Pancreas (tissue), 10 donors: ENCODE measurements at regions not wholly inside any gene's neighbourhood (a gene's known extent, or its start where the extent isn't known, plus 50 kb on each side); places are given as distances from the start of the nearest gene placed in this dataset.

Experiments
- ATAC-seq, 4 donors: fragments of 200-7000 bp; cut with Tn5 transposase; one replicate each; pipeline versions ENCODE4 v1.8.0 to v1.9.1; 2020; ENCODE audit warnings: mild to moderate bottlenecking in 4 of 4, moderate library complexity in 4 of 4
- DNase-seq, 6 donors: peaks; one replicate each; pipeline ENCODE4 v3.0.0-alpha.2; 2020
- FAIRE-seq: peaks from 2 replicates; lab custom pipeline; 2012; peaks lifted over from hg19 to GRCh38; lab: Jason Lieb, UNC
- H3K27ac ChIP-seq, 4 donors: fragments of 200-600 bp; sonication (generic); 1 replicate in 3 of 4; 2 replicates in 1 of 4; pipeline versions ENCODE4 v1.5.0 to v1.8.0; 2020
- H3K27me3 ChIP-seq, 4 donors: fragments of 200-600 bp; one replicate each; pipeline ENCODE4 v1.8.0; 2021
- H3K36me3 ChIP-seq, 3 donors: fragments of 200-600 bp; sonication (generic) in 1 of 3; one replicate each; pipeline versions ENCODE4 v1.5.0 to v1.8.0; 2020 to 2021
- H3K4me1 ChIP-seq, 3 donors: fragments of 200-600 bp; one replicate each; pipeline ENCODE4 v1.8.0; 2021
- H3K4me3 ChIP-seq, 4 donors: fragments of 200-600 bp; sonication (generic) in 2 of 4; one replicate each; pipeline versions ENCODE4 v1.5.0 to v1.8.0; 2020 to 2021
- H3K9me3 ChIP-seq, 4 donors: fragments of 200-600 bp; one replicate each; pipeline ENCODE4 v1.8.0; 2021
- WGBS, 2 donors: extraction: QIAGEN DNeasy Blood & Tissue Kit; methylation state at CpG; one replicate each; pipeline ENCODE4 v1.1.7; 2013; 5-methylcytosine and 5-hydroxymethylcytosine counted together
- intact Hi-C, 3 donors: fragments of 100-400 bp; cut with DNase I; formaldehyde crosslinking; loops; one replicate each; pipeline versions ENCODE4 v1.11.1 to v1.14.2; 2022
- TF ChIP-seq, protein P1 (sequence below), 4 donors: fragments of 200-600 bp; sonication (generic) in 3 of 4; IDR thresholded peaks; one replicate each; pipeline versions ENCODE4 v1.5.0 to v1.8.0; 2021; ENCODE audit warnings: antibody characterized with exemption in 4 of 4
- donor health status: healthy with polysubstance abuse.
- donor health status: DM: no; HTN: no; CAD: no; lungs with moderate emphysema.
- donor health status: DM: no; HTN: no; CAD: no.
- donor health status: control.
- donor health status: control.
- donor health status: Bipolar disorder and iron deficiency.
- donor health status: DM: yes; HTN: yes; CAD: no.
- donor health status: DM: no; HTN: no; CAD: no.
- donor health status: DM: no; HTN: no; CAD: no.
- donor health status: DM: yes; HTN: yes; CAD: no.

DNA sequence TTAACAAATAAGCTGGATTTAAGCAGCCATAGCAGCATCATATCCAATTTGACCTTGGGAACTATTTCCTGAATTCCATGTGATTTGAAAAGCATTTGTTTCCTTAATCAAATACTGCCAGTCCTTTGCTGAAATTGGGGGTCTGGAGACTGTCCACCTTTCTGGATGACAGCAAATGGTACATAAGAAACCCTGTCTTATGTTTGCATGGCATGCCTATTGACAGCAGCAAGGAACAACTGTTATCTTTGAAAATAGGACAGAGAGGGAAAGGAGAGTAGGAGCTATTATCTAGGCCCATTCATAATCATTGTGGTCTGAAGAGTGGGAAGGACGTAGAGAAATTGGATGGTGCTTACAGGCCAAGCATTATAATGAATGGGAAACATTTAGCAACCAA, 129.2 kb upstream of the CTNNA2 start:
- FAIRE-seq (no peak), DNase-seq (no peak)
- 41 to 55% methylated on average over 1 of the region's 1 CpG for WGBS, 2 donors

DNA sequence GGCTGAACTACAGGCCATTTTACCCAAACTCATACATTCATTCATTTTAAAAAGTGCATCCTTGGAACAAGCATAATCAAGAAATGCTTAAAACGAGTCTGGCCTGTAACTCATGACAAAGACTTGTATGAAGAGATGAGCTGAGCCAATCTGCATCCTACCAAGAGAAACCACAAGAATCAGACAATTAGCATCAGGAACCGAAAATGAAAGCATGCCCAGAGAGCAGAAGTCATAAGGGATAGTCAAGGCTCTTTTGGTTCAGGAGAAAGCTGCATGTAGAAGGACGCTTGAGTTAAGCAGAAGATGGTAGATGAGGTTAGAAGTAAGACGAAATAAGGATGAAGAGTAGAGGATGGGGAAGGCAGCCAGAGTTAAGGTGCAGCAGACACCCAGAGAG, 137.0 kb upstream of the CTNNA2 start:
- FAIRE-seq = no peak
- intact Hi-C loops = no loop called here
- no peak for DNase-seq
- Histone ChIP-seq H3K4me1 (no peaks in the 10 kb centered on the region), H3K4me3 (no peak overlapping the region), H3K36me3 (no peaks in the 10 kb centered on the region), H3K27me3 (no peaks in the 10 kb centered on the region), H3K9me3 (no peaks in the 10 kb centered on the region), H3K27ac (no peak overlapping the region)
- ATAC-seq = no peak
- TF ChIP-seq, protein P1, sequence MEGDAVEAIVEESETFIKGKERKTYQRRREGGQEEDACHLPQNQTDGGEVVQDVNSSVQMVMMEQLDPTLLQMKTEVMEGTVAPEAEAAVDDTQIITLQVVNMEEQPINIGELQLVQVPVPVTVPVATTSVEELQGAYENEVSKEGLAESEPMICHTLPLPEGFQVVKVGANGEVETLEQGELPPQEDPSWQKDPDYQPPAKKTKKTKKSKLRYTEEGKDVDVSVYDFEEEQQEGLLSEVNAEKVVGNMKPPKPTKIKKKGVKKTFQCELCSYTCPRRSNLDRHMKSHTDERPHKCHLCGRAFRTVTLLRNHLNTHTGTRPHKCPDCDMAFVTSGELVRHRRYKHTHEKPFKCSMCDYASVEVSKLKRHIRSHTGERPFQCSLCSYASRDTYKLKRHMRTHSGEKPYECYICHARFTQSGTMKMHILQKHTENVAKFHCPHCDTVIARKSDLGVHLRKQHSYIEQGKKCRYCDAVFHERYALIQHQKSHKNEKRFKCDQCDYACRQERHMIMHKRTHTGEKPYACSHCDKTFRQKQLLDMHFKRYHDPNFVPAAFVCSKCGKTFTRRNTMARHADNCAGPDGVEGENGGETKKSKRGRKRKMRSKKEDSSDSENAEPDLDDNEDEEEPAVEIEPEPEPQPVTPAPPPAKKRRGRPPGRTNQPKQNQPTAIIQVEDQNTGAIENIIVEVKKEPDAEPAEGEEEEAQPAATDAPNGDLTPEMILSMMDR (IDR thresholded peaks at IDR 0.05) = no peak
- WGBS, 2 donors = 54 to 70% methylated on average over 4 of the region's 4 CpGs

More for the DNA sequence above, 129.2 kb upstream of the CTNNA2 start:
- ATAC-seq = no peak
- H3K4me1 ChIP-seq = no peaks in the 10 kb centered on the region
- no peak overlapping the region for H3K4me3 ChIP-seq
- no peaks in the 10 kb centered on the region for H3K36me3 ChIP-seq
- H3K27me3 ChIP-seq = no peaks in the 10 kb centered on the region
- no peak overlapping the region for H3K27ac ChIP-seq
- TF ChIP-seq, protein P1 (IDR thresholded peaks at IDR 0.05) = no peak
- intact Hi-C loops = no loop called here
- no peaks in the 10 kb centered on the region for H3K9me3 ChIP-seq

DNA sequence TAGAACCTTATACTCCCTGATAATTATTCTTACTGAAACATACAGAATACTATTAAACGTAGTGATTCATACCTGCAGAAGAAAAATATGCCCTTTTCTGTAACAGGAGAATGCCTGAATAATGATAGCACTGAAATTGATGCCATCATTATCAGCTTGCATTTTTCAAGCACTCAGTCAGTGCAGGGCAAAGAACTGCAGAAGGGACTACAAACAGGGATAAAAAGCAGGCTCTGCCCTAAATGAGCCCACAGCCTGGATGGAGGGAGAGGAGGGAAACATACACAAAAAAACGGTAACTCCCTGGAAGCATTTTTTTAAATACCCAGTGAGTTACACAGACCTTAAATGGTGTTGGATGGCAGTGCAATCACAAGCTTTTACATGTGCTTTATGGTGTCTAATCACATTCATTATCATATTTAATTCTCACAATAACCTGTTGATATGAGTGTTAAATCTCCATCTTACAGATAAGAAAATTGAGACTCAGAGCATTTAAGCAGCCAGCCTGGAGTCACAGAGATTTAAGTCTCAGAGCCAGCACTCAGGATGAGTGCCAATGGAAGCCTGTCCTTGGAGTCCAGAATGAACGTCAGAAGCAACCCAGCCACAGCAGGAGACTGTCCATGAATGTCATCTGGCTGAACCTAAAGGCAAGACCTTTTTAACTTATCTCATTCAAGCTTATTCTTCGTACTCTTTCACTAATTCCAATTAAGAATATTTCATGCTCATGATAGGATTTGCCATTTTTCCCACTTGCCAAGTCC, 139.3 kb upstream of the CTNNA2 start:
- H3K27ac ChIP-seq = no peak overlapping the region
- no peaks in the 10 kb centered on the region for H3K27me3 ChIP-seq
- DNase-seq (no peak), FAIRE-seq (no peak), ATAC-seq (no peak)
- WGBS, 2 donors = 20% methylated on average over 3 to 4 of the region's 4 CpGs
- H3K4me3 ChIP-seq = no peak overlapping the region
- no peaks in the 10 kb centered on the region for H3K9me3 ChIP-seq
- intact Hi-C loops = no loop called here
- no peaks in the 10 kb centered on the region for H3K4me1 ChIP-seq
- TF ChIP-seq, protein P1 (IDR thresholded peaks at IDR 0.05) = no peak
- H3K36me3 ChIP-seq = no peaks in the 10 kb centered on the region

DNA sequence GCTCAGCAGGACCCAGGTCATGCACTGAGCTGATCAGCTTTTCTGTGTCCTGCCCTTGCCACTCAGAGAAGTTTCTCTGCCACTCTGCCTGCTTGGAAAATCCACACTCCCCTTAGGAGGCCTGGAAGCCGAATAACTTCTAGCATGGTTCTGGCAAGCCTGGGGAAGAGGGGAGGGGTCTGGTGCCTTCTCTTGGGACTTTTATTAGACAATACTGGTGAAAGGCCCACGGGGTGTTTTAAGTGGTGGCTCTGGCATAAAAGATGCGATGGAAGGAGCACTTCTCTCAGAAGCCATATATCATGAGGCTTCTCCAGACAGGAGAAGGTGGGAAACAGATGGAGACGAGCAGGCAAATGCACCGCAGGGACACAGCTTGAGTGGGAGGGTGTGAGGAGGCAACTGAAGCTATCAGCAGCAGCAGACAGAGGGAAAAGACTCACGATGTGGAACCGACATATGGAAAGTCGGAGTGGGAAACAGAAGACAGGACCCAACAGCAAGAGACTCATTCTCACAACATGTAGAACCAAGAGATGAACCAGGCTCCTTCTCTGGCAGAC, 141.8 kb upstream of the CTNNA2 start:
- DNase-seq (no peak), ATAC-seq (no peak), FAIRE-seq (no peak)
- Histone ChIP-seq H3K36me3 (no peaks in the 10 kb centered on the region), H3K4me3 (no peak overlapping the region), H3K4me1 (no peaks in the 10 kb centered on the region), H3K9me3 (no peaks in the 10 kb centered on the region), H3K27ac (no peak overlapping the region), H3K27me3 (no peaks in the 10 kb centered on the region)
- TF ChIP-seq, protein P1 (IDR thresholded peaks at IDR 0.05) = no peak
- 58 to 71% methylated on average over 8 of the region's 8 CpGs for whole genome bisulfite sequencing, 2 donors
- intact Hi-C loops = no loop called here

DNA sequence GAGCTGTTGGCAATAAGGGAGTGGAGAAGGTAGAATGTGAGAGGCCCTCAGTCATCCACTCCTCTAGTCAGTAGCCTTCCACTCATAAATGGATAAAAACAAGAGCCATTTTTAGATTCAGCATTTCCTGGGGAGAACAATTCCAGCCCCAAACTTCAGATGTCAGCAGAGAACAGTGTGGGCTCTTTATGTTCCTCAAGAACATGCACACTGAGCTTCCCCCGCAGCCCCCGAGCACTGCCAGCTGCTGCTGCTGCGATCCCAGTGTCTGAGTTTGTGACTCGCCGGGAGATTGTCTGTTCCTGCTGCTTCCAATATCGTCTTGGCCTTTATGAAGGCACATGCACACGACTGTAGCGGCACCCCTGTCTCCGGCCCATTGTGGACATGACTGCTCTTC, 143.7 kb upstream of the CTNNA2 start:
- Histone ChIP-seq H3K4me1 (no peaks in the 10 kb centered on the region), H3K36me3 (no peaks in the 10 kb centered on the region), H3K27ac (no peak overlapping the region), H3K9me3 (no peaks in the 10 kb centered on the region), H3K27me3 (no peaks in the 10 kb centered on the region), H3K4me3 (no peak overlapping the region)
- 82 to 91% methylated on average over 9 of the region's 9 CpGs for WGBS, 2 donors
- intact Hi-C loops = no loop called here
- peak in 1 of 6 donors; percentile 35 for DNase-seq
- no peak for FAIRE-seq
- ATAC-seq = no peak
- TF ChIP-seq, protein P1 (IDR thresholded peaks at IDR 0.05) = no peak
